OCI-LY1 (cell line): ENCODE measurements at regions not wholly inside any gene's neighbourhood (a gene's known extent, or its start where the extent isn't known, plus 50 kb on each side); places are given as distances from the start of the nearest gene placed in this dataset.

Experiments used
- CTCF ChIP-seq: fragments of 200-600 bp; sonication (generic), shearing (Covaris generic); IDR thresholded peaks from 2 replicates; pipeline ENCODE4 v1.5.1; 2017; ENCODE audit warnings: mild to moderate bottlenecking, antibody characterized with exemption, low read length, moderate library complexity, mixed read lengths
- EZH2 ChIP-seq: fragments of 200-600 bp; sonication (generic), shearing (Covaris generic); IDR thresholded peaks from 2 replicates; pipeline ENCODE4 v1.8.0; 2017; ENCODE audit warnings: borderline replicate concordance, mixed run types, mild to moderate bottlenecking, antibody characterized with exemption, low read length, moderate library complexity, mixed read lengths

DNA sequence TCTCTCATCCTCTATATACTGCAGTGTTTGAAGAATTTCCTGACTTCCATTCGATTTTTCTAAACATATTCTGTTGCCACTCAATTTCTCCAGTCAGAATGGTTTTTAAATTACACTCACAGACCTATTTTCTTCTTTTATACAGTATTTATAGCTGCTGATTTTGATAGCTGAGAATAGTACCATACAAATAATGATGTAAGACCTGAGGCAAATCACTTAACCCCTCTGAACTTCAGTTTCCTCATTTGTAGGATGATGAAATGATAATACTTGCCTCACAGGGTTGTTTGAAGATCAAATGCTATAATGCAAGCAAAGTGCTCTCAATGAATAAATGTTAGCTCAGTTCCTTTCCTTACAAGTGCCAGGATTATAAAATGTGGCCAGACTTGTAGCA is 241.8 kb downstream of the CPS1 start:
- no peak for TF ChIP-seq CTCF
- TF ChIP-seq EZH2: no peak
